Left kidney (tissue), 1 donor: ENCODE measurements at regions not wholly inside any gene's neighbourhood (a gene's known extent, or its start where the extent isn't known, plus 50 kb on each side); places are given as distances from the start of the nearest gene placed in this dataset.

Experiments used
- DNase-seq: peaks from one replicate; pipeline ENCODE4 v3.0.0-alpha.2; 2013

DNA sequence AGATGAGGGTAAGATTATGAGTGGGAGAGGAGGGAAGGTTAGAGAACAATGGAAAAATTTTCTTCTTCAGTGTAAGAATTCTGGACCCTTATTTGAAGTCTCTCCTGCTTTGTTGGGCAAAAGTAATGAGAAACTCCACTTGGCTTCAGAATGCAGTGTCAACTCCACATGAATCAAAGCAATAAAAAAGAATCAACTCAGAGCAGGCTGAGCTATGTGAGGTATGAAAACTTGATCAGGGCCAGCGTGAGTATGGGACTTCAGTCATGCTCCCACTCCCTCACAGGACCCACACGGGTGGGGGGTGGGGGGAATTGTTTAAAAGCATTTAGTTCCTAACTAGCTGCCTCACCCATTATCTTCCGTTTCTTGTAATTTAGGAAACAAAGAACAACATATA, 502.2 kb downstream of the PDCD6IP start:
- DNase-seq, result peak; percentile 25

- DNase-seq, result no peak
These were observed 502.9 kb downstream of the PDCD6IP start for GRCh38 chr3:34301313-34301712.

DNA sequence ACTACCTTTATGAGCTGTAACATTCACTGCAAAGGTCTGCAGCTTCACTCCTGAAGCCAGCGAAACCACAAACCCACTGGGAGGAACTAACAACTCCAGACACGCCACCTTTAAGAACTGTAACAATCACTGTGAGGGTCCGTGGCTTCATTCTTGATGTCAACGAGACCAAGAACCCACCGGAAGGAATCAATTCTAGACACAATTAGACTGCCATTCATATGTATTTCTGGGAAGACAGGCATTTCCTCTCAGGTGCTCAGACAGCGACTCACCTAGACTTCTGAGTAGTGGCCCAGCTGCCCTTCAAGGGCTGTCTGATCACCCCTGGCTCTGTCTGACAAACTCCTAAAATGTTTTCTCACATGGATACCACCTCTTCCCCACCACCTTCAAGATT, 506.8 kb downstream of the PDCD6IP start:
- DNase-seq, result no peak

DNA sequence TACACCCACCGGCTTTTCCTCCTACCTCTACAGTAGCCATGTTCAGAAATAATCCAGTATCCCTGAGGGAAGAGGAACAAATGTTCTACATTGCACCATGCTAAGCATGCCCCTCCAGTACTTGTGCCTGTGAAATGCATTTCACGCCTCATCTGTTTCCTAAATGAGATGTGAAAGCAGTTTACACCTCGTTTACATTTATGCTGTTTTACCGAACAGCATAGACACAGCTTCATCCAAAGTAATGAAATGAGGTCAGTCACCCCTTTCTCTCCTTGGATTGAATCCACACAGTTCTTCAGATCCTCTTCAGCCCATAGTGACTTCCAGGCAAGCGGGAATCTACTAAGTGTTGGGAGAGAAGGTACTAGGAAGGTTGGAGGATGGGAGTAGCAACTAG, 514.3 kb downstream of the PDCD6IP start:
- peak; percentile 12 for DNase-seq

GRCh38 chr3:34319881-34320280, 521.5 kb downstream of the PDCD6IP start:
- no peak for DNase-seq

DNA sequence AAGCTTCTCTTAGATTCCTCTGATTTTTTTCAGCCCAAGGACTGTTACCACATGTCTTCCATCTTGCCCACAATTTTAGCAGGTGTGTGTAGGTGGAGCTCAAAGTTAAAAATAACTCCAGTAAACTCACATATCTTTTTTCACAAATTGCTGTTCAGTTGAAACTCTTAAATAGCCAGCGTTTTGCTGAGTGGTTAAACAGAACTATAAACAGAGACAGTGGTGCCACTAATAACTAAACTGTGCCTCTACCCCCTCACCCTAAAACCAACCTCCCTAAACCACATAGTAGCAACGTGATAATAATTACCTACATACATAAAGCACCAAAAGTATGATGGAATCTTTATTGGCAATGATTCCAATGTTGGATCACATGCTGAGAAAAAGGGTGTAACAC, 525.1 kb downstream of the PDCD6IP start:
- no peak for DNase-seq

GRCh38 chr3:34346656-34347055, 548.2 kb downstream of the PDCD6IP start:
- no peak for DNase-seq

DNA sequence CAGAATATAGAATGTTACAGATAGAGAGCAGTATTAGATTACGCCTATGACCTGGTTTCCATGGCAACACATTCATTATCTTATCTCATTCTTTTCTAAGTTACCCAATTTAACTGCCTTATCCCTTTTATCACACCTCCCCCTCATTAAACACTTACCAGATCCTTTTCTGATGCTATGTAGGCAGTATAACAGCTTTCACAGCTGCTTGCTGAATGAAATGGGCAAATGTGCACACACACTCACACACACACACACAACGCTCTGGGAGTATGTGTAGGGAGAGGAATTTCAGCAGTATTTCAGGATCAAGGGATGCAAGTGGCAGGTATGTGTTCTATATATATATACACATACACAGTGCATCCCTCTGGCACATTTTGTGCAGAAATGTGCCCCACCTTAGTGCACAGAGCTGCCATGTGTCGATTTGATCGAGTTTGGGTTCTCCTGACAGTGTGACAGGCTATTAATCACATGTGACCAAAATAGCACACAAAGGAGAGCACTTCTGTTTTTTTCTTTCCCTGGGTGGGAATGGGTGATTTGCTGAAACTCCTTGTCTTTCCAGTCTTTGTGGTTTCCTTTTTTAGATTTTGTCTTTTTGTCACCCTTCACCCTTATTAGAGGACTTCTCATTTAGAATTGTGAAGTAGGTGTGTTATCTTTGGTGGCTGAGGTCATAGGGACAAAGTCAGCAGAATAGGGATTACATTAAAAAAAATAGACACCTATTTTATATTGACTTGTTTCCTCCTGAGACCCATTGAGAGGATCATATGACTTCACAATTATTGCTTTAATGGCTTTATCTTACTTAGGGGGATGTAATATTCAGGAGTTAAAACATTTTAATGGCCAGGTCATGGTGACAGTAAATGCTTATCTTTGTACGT, 553.7 kb downstream of the PDCD6IP start:
- no peak for DNase-seq

DNA sequence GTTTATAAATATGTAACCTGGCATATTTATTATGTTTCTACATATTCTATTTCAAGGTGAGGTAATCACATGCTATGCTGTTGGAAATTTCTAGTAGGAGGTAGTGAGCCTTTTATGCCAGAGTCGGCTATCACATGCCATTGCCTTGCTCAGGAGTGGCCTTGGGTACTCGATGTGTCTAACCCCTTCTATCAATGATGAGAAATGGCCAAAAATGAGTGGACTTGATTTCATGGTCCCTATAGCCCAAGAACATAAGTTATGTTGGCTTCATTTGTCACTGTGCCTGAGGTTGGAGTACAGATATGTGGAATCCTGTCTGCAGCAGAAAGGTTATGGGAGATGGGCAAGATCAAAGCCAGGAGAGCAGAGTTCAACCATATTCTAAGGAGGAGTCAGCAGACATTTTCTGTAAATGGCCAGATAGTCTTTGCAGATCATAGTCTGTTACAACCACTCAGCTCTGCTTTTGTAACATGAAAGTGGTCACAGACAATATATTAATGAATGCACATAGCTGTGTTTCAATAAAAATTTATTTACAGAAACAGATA, 554.4 kb downstream of the PDCD6IP start:
- no peak for DNase-seq

- DNase-seq, result no peak
These were observed 559.0 kb downstream of the PDCD6IP start for GRCh38 chr3:34357461-34357860.

DNA sequence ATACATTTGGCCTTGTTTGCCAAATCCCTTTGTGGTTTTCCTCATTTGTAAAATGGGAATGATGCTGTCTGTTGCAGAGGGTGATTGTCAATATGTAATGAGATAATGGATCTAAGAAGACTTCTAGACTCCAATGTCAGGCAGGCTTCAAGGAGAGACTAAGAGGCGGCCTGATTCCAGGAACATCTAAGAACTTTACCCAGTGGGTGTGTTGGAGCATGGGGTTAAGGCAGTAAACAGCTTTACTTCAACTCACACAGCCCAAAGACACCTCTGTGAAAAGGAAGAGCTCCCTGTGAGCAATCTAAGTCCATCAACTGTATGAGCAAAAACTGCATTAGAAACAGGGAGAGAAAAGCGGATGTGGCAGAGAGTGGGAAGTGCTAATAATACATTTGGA, 560.6 kb downstream of the PDCD6IP start:
- no peak for DNase-seq

GRCh38 chr3:34360713-34361112, 562.3 kb downstream of the PDCD6IP start:
- DNase-seq, result no peak

DNA sequence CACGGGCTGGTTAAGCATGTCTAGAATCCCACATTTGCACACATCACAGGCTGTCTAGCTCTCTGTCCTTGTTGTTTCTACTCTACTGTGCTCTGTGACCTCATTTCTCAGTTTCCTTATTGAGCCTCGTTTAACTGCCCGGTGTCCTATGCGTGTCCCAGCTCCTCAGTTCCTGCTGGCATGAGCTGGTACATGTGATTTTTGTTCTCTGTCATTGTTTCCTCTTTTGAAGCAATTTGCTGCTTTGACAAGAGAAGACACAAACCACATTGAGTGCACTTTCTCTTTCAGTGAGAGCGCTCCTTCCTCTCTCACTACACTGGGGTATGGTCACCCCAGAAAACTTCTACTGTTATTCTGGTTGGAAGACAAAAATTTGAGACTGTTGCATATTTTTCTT, 563.5 kb downstream of the PDCD6IP start:
- no peak for DNase-seq

- DNase-seq, result no peak
These were observed 564.5 kb downstream of the PDCD6IP start for GRCh38 chr3:34362910-34363309.

DNA sequence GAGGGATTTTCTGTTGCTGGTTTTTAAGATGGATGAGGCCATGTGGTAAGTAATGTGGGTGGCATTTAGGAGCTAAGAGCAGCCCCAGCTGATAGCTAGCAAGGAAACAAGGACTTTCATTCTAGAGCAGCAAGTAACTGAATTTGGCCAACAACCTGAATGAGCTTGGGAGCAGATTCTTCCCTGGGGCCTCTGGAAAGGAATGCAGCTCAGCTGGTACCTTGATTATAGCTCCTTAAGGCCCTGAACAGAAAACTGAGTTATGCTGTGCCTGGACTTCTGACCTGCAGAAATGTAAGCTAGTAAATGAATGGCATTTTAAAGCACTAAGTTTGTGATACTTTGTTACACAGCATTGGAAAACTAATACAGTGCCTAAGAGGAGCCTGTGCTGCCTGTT, 565.5 kb downstream of the PDCD6IP start:
- DNase-seq, result no peak

DNA sequence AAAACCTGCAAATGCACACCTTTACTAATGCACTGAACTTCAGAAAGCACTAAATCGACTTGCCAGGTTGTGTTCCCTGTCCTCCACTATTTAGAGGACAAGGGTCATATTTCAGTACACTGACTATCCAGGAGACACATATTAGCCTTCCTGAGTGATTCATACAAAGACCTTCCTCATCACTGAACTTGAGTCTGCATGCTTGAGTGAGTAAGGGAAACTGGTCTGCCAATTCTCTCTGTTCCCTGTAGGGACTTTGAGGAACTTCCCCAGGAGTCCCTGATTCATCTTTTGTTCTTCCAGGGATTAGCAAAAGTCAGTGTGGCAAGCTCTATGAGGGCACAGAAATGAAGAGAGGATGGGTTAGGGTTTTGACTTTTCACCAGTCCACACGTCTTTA, 565.9 kb downstream of the PDCD6IP start:
- no peak for DNase-seq

- DNase-seq, result no peak
These were observed 566.8 kb downstream of the PDCD6IP start for GRCh38 chr3:34365231-34365630.

DNA sequence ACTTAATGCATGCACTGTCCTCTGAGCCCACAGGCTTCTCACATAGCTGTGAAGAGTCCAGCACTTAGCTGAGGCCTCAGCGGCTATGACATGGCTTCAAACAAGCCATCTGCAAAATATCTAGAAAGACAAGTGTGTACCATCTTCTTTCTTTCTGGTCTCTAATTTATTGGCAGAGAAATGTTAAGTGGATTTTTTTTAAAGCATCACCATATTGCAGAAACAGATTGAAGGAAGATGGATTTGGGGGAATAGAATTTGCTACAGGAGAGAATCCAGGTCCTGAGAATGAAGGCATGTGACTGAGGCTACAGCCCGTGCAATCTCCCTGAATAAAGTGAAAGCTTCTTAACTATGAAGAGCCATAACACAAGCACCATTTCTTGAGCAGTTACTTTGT, 567.3 kb downstream of the PDCD6IP start:
- no peak for DNase-seq

DNA sequence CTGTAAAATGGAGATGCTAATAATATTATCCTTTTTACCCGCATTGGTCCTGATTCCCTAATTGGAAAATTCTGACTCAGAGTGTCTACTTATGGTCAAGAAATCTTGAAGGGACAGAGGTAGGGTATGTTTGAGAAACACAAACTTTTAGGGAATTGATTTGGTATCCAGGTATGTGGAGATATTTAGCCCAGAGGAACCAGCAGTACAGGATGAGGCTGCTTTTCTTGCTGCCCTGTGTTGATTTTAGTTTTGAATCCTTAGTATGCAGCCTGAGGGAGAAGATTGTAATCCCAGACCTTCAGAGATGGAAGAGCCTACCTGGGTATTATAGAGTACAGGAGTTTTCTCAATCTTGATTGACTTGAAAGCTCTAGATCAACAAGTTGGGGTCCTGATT, 569.1 kb downstream of the PDCD6IP start:
- no peak for DNase-seq

DNA sequence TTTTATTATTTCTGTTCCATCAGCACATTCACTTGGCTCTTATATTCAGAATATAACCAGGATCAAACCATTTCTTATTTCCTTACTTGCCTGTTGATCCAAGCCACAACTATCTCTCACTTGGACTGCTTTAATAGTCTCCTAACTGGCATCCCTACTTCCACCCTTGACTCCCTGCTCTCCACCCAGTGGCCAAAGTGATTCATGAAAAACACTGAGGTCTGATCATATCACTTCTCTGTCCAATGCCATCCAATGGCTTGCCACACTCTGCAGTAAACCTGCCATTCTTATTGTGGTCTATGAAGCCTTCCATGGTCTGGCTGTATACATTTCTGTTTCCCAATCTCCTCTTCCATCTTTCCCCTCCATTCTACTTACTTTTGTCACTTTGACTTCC, 576.1 kb downstream of the PDCD6IP start:
- DNase-seq, result no peak

DNA sequence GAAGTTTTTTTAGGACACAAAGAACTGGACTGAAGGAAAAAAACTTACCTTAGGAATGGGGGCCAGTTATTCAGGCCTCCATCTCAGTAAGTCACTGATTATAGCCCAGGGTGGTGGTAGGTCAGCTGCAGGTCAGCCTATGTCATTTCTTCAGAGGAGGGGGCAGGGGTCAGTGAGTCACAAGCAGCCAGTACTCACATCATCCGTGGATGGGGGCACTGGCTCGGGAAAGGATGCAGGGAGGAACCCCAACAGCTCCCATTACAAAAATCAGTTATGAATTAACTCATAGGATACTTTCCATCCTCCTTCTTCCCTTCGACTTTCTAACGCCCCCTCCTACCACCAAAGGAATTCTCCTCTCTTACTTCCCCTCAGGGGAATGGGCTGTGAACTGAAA, 578.3 kb downstream of the PDCD6IP start:
- DNase-seq, result no peak

DNA sequence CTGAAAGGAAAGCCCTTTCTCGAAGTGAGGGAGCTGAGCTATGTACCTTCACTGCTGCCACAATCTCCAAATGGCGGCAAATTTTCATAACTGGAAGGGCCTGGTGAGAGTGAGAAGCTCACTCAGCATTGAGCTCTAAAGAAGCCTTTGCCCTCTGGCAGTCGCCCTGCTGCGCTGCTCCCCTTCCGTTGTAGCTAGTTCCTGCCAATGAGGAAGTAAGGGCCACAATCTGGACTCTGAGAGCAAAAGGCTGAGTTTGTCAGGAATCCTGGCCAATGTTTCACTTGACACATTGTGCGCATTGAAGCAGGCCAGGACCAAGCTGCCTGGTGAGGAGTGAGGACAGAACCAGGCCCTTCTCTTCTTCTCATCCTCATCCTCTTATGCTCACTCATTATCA, 579.5 kb downstream of the PDCD6IP start:
- no peak for DNase-seq

DNA sequence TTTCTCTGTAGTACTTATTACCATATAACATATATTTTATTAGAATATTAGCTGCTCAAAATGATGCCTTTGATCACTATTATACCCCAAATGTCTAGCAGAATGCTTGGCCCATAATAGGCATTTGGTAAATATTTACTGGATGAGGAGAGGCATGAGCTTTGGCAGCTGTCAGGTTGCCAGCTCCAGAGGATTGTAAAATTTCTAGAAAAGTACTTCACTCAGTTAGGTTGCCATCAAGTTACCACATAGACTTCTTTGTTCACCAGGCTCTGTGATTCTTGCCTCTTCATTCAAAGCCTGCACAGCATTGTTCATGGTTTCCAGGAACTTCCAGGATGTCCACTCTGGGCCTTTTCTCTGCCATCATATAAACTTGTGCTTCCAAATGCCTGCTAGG, 582.8 kb downstream of the PDCD6IP start:
- DNase-seq, result no peak

GRCh38 chr3:34382859-34383258, 584.4 kb downstream of the PDCD6IP start:
- DNase-seq, result no peak
